SU-DHL-6 (cell line): ENCODE measurements at regions not wholly inside any gene's neighbourhood (a gene's known extent, or its start where the extent isn't known, plus 50 kb on each side); places are given as distances from the start of the nearest gene placed in this dataset.

Experiments
- H2AFZ ChIP-seq: fragments of 200-600 bp; sonication (generic); 2 replicates; pipeline ENCODE4 v1.6.1; 2014; ENCODE audit warnings: low read depth, mild to moderate bottlenecking, moderate library complexity, mixed read lengths, antibody characterized with exemption, low read length; ENCODE audit not compliant: severe bottlenecking
- H3F3A ChIP-seq: fragments of 200-600 bp; shearing (Covaris generic); 2 replicates; pipeline ENCODE4 v1.6.0; 2016; ENCODE audit warnings: antibody characterized with exemption, mild to moderate bottlenecking; ENCODE audit not compliant: insufficient read depth
- H3K27ac ChIP-seq: fragments of 200-600 bp; sonication (generic); 2 replicates; pipeline ENCODE4 v1.5.1; 2016; ENCODE audit warnings: low read depth, mild to moderate bottlenecking, low read length, moderate library complexity, mixed read lengths
- H3K27me3 ChIP-seq: fragments of 200-600 bp; sonication (generic), shearing (Covaris generic); 2 replicates; pipeline ENCODE4 v1.6.0; 2014; ENCODE audit warnings: mild to moderate bottlenecking, low read length
- H3K36me3 ChIP-seq: fragments of 200-600 bp; sonication (generic); 2 replicates; pipeline ENCODE4 v1.6.1; 2014; ENCODE audit warnings: mild to moderate bottlenecking, low read length, mixed read lengths
- H3K4me2 ChIP-seq: fragments of 300-600, 200-600 bp; shearing (Covaris generic), sonication (generic); 2 replicates; pipeline ENCODE4 v1.6.0; 2014; ENCODE audit warnings: low read length, low read depth, mild to moderate bottlenecking; ENCODE audit not compliant: poor library complexity, severe bottlenecking
- H3K4me3 ChIP-seq: fragments of 200-600 bp; sonication (generic); 2 replicates; pipeline ENCODE4 v1.5.1; 2014; ENCODE audit warnings: antibody characterized with exemption, low read length, mild to moderate bottlenecking, mixed read lengths; ENCODE audit not compliant: insufficient read depth, poor library complexity, severe bottlenecking
- H3K79me2 ChIP-seq: fragments of 200-600 bp; sonication (generic); 2 replicates; pipeline ENCODE4 v1.6.1; 2014; ENCODE audit warnings: mild to moderate bottlenecking, low read length, moderate library complexity; ENCODE audit not compliant: insufficient read depth
- H3K9ac ChIP-seq: fragments of 200-600 bp; sonication (generic); 2 replicates; pipeline ENCODE4 v1.7.0; 2014; ENCODE audit warnings: mild to moderate bottlenecking, low read length
- H3K9me2 ChIP-seq: fragments of 200-600 bp; sonication (generic); replicated peaks from 2 replicates; pipeline ENCODE4 v1.6.1; 2014; ENCODE audit warnings: low read length; ENCODE audit not compliant: insufficient read depth
- H3K9me3 ChIP-seq: fragments of 200-600 bp; sonication (generic); 2 replicates; pipeline ENCODE4 v1.6.1; 2014; ENCODE audit warnings: low read length, mixed read lengths; ENCODE audit not compliant: insufficient read depth
- H4K20me1 ChIP-seq: fragments of 200-600 bp; sonication (generic); 2 replicates; pipeline ENCODE4 v1.6.1; 2014; ENCODE audit warnings: low read depth, mild to moderate bottlenecking, antibody characterized with exemption, low read length, moderate library complexity, mixed read lengths
- EZH2phosphoT487 ChIP-seq: fragments of 200-600 bp; sonication (generic), shearing (Covaris generic); conservative IDR thresholded peaks from 2 replicates; pipeline ENCODE4 v1.6.1; 2018; ENCODE audit warnings: mild to moderate bottlenecking, antibody characterized with exemption, low read length, moderate library complexity, mixed read lengths
- TF ChIP-seq, protein P1 (sequence below): fragments of 200-600 bp; sonication (generic); IDR thresholded peaks from one replicate; pipeline ENCODE4 v1.5.1; 2017; ENCODE audit warnings: antibody characterized with exemption, mild to moderate bottlenecking, low read length, moderate library complexity; ENCODE audit not compliant: insufficient read depth, poor library complexity, severe bottlenecking

DNA sequence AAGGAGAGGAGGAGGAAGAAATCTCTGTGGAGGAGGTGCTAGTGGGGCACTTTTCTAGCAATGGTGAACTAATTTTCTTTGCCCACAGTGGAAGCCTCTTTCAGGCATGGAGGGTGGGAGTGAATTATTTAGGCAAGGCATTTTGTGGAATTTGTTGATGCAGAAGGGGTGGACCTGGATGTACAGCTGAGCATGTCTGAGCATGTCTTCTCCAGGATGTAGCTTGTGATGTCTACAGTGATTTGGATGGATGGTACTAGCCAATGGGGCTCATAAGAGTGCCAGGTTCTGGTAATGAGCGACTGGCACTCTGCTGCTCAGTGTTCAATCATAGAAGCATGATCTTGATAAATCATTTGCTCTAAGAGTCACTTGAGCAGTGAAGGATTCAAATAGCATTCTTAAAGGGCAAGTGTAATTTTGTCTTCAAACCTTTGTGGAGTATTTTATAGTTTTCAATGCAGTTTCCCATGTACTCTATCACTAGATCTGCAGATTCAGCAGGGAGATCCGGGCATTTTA is 153.9 kb upstream of the LMO4 start:
- Histone ChIP-seq H3K9me2 (no peaks in the 10 kb centered on the region), H3K79me2 (no peaks in the 10 kb centered on the region), H3K4me3 (no peak overlapping the region), H4K20me1 (no peaks in the 10 kb centered on the region), H3K27me3 (no peaks in the 10 kb centered on the region), H3K9me3 (no peaks in the 10 kb centered on the region), H3K9ac (no peak overlapping the region), H3K27ac (no peak overlapping the region), H3K4me2 (no peak overlapping the region), H3K36me3 (no peaks in the 10 kb centered on the region), H3F3A (no peaks in the 10 kb centered on the region), H2AFZ (no peak overlapping the region)
- no peak for TF ChIP-seq EZH2phosphoT487
- TF ChIP-seq, protein P1, sequence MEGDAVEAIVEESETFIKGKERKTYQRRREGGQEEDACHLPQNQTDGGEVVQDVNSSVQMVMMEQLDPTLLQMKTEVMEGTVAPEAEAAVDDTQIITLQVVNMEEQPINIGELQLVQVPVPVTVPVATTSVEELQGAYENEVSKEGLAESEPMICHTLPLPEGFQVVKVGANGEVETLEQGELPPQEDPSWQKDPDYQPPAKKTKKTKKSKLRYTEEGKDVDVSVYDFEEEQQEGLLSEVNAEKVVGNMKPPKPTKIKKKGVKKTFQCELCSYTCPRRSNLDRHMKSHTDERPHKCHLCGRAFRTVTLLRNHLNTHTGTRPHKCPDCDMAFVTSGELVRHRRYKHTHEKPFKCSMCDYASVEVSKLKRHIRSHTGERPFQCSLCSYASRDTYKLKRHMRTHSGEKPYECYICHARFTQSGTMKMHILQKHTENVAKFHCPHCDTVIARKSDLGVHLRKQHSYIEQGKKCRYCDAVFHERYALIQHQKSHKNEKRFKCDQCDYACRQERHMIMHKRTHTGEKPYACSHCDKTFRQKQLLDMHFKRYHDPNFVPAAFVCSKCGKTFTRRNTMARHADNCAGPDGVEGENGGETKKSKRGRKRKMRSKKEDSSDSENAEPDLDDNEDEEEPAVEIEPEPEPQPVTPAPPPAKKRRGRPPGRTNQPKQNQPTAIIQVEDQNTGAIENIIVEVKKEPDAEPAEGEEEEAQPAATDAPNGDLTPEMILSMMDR = no peak

DNA sequence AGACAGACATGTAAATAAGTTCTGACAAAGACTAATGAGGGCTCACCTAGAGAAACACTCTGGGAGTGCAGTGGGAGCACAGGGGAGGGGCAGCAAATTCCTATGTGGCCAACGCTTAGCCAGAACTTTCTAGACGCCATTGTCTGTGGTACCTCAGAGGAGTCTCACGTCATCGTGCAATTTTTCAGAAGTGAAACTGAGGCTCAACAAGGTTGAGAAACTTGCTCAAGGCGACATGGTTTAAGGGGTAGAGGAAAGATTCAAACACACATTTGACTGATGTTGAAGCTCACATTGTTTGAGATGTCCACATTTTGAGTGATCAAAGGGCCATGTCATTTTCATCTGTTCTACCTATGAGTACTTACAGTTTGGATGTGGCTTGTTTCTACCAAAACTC is 152.6 kb upstream of the LMO4 start:
- Histone ChIP-seq H3K27me3 (no peaks in the 10 kb centered on the region), H3K4me3 (no peak overlapping the region), H3F3A (no peaks in the 10 kb centered on the region), H3K79me2 (no peaks in the 10 kb centered on the region), H3K27ac (no peak overlapping the region), H3K9me2 (no peaks in the 10 kb centered on the region), H3K4me2 (no peak overlapping the region), H3K36me3 (no peaks in the 10 kb centered on the region), H3K9me3 (no peaks in the 10 kb centered on the region), H3K9ac (no peak overlapping the region), H2AFZ (no peak overlapping the region), H4K20me1 (no peaks in the 10 kb centered on the region)
- TF ChIP-seq EZH2phosphoT487 = no peak
- TF ChIP-seq, protein P1 = no peak

DNA sequence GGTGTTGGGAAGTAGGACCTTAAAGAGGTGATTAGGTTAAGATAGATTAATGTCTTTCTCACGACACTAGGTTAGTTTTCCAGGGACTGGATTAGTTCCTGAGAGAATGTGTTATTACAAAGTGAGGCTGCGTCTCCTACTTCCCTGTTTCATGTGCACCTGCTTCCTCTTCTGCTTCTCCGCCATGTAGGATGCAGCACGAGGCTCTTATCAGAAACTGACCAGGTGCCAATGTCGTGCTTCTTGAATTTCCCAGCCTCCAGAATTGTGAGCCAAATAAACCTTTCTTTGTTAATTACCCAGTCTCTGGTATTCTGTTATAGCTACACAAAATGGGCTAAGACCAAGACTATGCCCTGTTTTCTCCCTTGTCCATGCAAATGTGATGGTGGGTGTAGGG is 152.2 kb upstream of the LMO4 start:
- TF ChIP-seq, protein P1 = no peak
- no peak overlapping the region for H3K27ac ChIP-seq

DNA sequence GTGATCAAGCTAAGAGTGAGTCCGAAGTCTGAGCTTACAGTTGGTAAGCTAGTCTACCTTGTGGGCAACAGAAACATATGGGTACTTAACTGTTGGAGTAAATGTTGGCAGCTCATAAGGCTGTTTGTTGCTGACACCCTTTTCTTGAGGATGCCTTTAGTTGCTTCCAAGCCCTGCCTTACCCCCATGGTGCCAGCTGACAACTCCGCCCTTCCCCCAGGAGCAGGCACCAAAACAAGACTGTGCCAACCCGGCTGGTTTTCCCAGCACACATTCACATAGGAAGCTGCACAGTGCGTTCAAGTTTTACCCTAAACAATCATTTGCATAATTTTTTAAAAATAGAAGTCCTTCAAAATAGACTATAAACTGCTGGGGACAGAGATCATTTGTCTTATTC is 150.2 kb upstream of the LMO4 start:
- Histone ChIP-seq H3K9me3 (no peaks in the 10 kb centered on the region), H3K36me3 (no peaks in the 10 kb centered on the region), H3K27me3 (no peaks in the 10 kb centered on the region), H3K9me2 (no peaks in the 10 kb centered on the region), H3K9ac (no peak overlapping the region), H3K79me2 (no peaks in the 10 kb centered on the region), H2AFZ (no peak overlapping the region), H3K27ac (no peak overlapping the region), H3K4me3 (no peak overlapping the region), H3K4me2 (no peak overlapping the region), H3F3A (no peaks in the 10 kb centered on the region), H4K20me1 (no peaks in the 10 kb centered on the region)
- no peak for TF ChIP-seq EZH2phosphoT487

More for the DNA sequence above, 152.2 kb upstream of the LMO4 start:
- no peaks in the 10 kb centered on the region for H3K27me3 ChIP-seq
- no peaks in the 10 kb centered on the region for H4K20me1 ChIP-seq
- H3K4me3 ChIP-seq = no peak overlapping the region
- no peak overlapping the region for H3K4me2 ChIP-seq
- H3F3A ChIP-seq = no peaks in the 10 kb centered on the region
- no peaks in the 10 kb centered on the region for H3K79me2 ChIP-seq
- no peak overlapping the region for H2AFZ ChIP-seq
- no peaks in the 10 kb centered on the region for H3K9me3 ChIP-seq
- H3K36me3 ChIP-seq = no peaks in the 10 kb centered on the region
- H3K9ac ChIP-seq = no peak overlapping the region
- H3K9me2 ChIP-seq = no peaks in the 10 kb centered on the region
